A673 (cell line): ENCODE measurements at regions not wholly inside any gene's neighbourhood (a gene's known extent, or its start where the extent isn't known, plus 50 kb on each side); places are given as distances from the start of the nearest gene placed in this dataset.

Source experiments
- BruUV-seq: library from RNA; stranded (reverse); fragments of 400-500 nt; replicated peaks from 2 replicates; lab custom pipeline; 2021; lab: Mats Ljungman, UMichigan
- CTCF ChIA-PET: fragments of 300-600 bp; sonication (Branson Sonifier 250); formaldehyde crosslinking; loops from one replicate; lab custom pipeline; 2022; ENCODE audit warnings: antibody characterized with exemption; lab: Charles Lee
- POLR2A ChIA-PET: fragments of 300-600 bp; sonication (Branson Sonifier 250); formaldehyde crosslinking; loops from one replicate; lab custom pipeline; 2022; ENCODE audit warnings: antibody characterized with exemption; ENCODE audit not compliant: low non-redundant PET; lab: Charles Lee
- DNase-seq: peaks from one replicate; pipeline ENCODE4 v3.0.0-alpha.2; 2015; ENCODE audit warnings: low spot score
- H3K27ac ChIP-seq: fragments of 200-600 bp; sonication (generic); 2 replicates; pipeline ENCODE4 v1.5.1; 2016; ENCODE audit warnings: mixed run types, low read depth, mild to moderate bottlenecking, mixed read lengths, antibody characterized with exemption, low read length; ENCODE audit not compliant: poor library complexity, severe bottlenecking
- H3K27me3 ChIP-seq: fragments of 200-600 bp; sonication (generic); replicated peaks from 2 replicates; pipeline ENCODE4 v1.6.1; 2017; ENCODE audit warnings: mixed run types, low read depth, mild to moderate bottlenecking, mixed read lengths, antibody characterized with exemption, low read length; ENCODE audit not compliant: insufficient read depth, poor library complexity
- H3K36me3 ChIP-seq: fragments of 200-600 bp; sonication (generic); 2 replicates; pipeline ENCODE4 v1.6.1; 2016; ENCODE audit warnings: mixed run types, mild to moderate bottlenecking, mixed read lengths, antibody characterized with exemption, low read length; ENCODE audit not compliant: insufficient read depth, poor library complexity, severe bottlenecking
- H3K4me1 ChIP-seq: fragments of 200-600 bp; sonication (generic); 2 replicates; pipeline ENCODE4 v1.6.1; 2017; ENCODE audit warnings: mixed run types, mild to moderate bottlenecking, mixed read lengths, antibody characterized with exemption, low read length; ENCODE audit not compliant: insufficient read depth, poor library complexity, severe bottlenecking
- H3K4me3 ChIP-seq: fragments of 200-600 bp; sonication (generic); 2 replicates; pipeline ENCODE4 v1.5.1; 2016; ENCODE audit warnings: low read depth, mixed run types, mild to moderate bottlenecking, mixed read lengths, low read length; ENCODE audit not compliant: poor library complexity, severe bottlenecking
- H3K9me3 ChIP-seq: fragments of 200-600 bp; sonication (generic); 2 replicates; pipeline ENCODE4 v1.6.1; 2016; ENCODE audit warnings: mixed run types, low read depth, mild to moderate bottlenecking, mixed read lengths, antibody characterized with exemption, low read length; ENCODE audit not compliant: poor library complexity, severe bottlenecking
- EZH2 ChIP-seq: fragments of 200-600 bp; sonication (generic); IDR thresholded peaks from 2 replicates; pipeline ENCODE4 v1.6.1; 2017; ENCODE audit warnings: borderline replicate concordance, low read depth, mild to moderate bottlenecking, mixed read lengths, antibody characterized with exemption, low read length; ENCODE audit not compliant: poor library complexity, severe bottlenecking
- intact Hi-C: fragments of 100-400 bp; cut with micrococcal nuclease; formaldehyde crosslinking; loops from one replicate; pipeline ENCODE4 v1.10.0; 2022; ENCODE audit not compliant: unreplicated experiment
- TF ChIP-seq, protein P1 (sequence below): fragments of 300-800, 200-600 bp; sonication (generic); conservative IDR thresholded peaks from 2 replicates; pipeline ENCODE4 v1.5.1; 2017; ENCODE audit warnings: low read depth, mild to moderate bottlenecking, antibody characterized with exemption, low read length, moderate library complexity, mixed read lengths

- Histone ChIP-seq H3K4me3 (no peak overlapping the region), H3K36me3 (no peaks in the 10 kb centered on the region), H3K4me1 (no peaks in the 10 kb centered on the region), H3K9me3 (no peaks in the 10 kb centered on the region), H3K27ac (no peak overlapping the region), H3K27me3 (peaks cover 29% of the 10 kb centered on the region)
- intact Hi-C loops = no loop called here
- ChIA-PET CTCF (no interaction called here), POLR2A (no interaction called here)
- no TSS peak for BruUV-seq
- DNase-seq = no peak
- TF ChIP-seq, protein P1, sequence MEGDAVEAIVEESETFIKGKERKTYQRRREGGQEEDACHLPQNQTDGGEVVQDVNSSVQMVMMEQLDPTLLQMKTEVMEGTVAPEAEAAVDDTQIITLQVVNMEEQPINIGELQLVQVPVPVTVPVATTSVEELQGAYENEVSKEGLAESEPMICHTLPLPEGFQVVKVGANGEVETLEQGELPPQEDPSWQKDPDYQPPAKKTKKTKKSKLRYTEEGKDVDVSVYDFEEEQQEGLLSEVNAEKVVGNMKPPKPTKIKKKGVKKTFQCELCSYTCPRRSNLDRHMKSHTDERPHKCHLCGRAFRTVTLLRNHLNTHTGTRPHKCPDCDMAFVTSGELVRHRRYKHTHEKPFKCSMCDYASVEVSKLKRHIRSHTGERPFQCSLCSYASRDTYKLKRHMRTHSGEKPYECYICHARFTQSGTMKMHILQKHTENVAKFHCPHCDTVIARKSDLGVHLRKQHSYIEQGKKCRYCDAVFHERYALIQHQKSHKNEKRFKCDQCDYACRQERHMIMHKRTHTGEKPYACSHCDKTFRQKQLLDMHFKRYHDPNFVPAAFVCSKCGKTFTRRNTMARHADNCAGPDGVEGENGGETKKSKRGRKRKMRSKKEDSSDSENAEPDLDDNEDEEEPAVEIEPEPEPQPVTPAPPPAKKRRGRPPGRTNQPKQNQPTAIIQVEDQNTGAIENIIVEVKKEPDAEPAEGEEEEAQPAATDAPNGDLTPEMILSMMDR = no peak
- TF ChIP-seq EZH2 = no peak
Measured at GRCh38 chr7:21064698-21065648, 278.3 kb upstream of the SP8 start.

GRCh38 chr7:21066221-21066620, 279.5 kb upstream of the SP8 start:
- H3K27me3 ChIP-seq = peaks cover 29% of the 10 kb centered on the region
- no peaks in the 10 kb centered on the region for H3K9me3 ChIP-seq
- H3K4me1 ChIP-seq = no peaks in the 10 kb centered on the region
- intact Hi-C loops = no loop called here
- H3K27ac ChIP-seq = no peak overlapping the region
- CTCF ChIA-PET = no interaction called here
- no TSS peak for BruUV-seq
- TF ChIP-seq, protein P1 = no peak
- TF ChIP-seq EZH2 = no peak
- POLR2A ChIA-PET = no interaction called here
- no peak for DNase-seq
- no peak overlapping the region for H3K4me3 ChIP-seq
- no peaks in the 10 kb centered on the region for H3K36me3 ChIP-seq

DNA sequence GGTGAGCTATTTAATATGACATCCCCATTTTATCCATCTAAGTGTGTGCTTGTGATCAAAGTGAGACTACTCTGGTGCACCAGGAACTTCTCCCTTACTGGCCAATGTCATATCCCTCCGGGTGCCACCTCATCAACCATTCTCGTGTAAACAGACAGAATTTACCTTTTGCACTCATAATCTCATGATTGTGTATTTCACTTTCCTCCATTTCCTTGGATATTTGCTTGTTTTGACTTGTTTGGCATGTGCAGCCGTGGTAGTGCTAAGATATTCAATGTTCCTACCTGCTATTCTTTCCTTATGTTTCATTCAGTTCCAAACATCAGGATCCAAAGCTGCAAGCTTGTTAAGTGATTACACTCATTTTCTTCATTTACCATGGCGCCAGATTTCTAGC, 280.5 kb upstream of the SP8 start:
- no peak for TF ChIP-seq EZH2
- TF ChIP-seq, protein P1 = no peak
- no peak overlapping the region for H3K27ac ChIP-seq
- CTCF ChIA-PET = no interaction called here
- H3K36me3 ChIP-seq = no peaks in the 10 kb centered on the region
- H3K4me1 ChIP-seq = no peaks in the 10 kb centered on the region
- peaks cover 26% of the 10 kb centered on the region for H3K27me3 ChIP-seq
- no peak for DNase-seq
- no TSS peak for BruUV-seq
- H3K4me3 ChIP-seq = no peak overlapping the region
- no peaks in the 10 kb centered on the region for H3K9me3 ChIP-seq
- intact Hi-C loops = no loop called here
- POLR2A ChIA-PET = no interaction called here
